WTC11 (cell line): ENCODE measurements at regions not wholly inside any gene's neighbourhood (a gene's known extent, or its start where the extent isn't known, plus 50 kb on each side); places are given as distances from the start of the nearest gene placed in this dataset.

Experiments
- ATAC-seq: fragments of 200-7000 bp; cut with Tn5 transposase; 2 replicates; pipeline ENCODE4 v1.10.0; 2021; ENCODE audit warnings: mild to moderate bottlenecking, moderate library complexity
- CTCF ChIA-PET: fragments of 300-600 bp; sonication (Branson Sonifier 250); formaldehyde crosslinking; loops from one replicate; lab custom pipeline; 2021; ENCODE audit warnings: antibody characterized with exemption; lab: Charles Lee
- POLR2A ChIA-PET: fragments of 350-600 bp; sonication (Branson Sonifier 250); formaldehyde crosslinking; loops from one replicate; lab custom pipeline; 2021; ENCODE audit warnings: antibody characterized with exemption; lab: Charles Lee
- DNase-seq: peaks from one replicate; pipeline ENCODE4 v3.0.0; 2021; ENCODE audit warnings: low spot score
- H3K27ac Mint-ChIP-seq: 2 replicates; pipeline ENCODE4 v1.8.0; 2021; ENCODE audit warnings: mixed read lengths
- H3K27me3 Mint-ChIP-seq: 2 replicates; pipeline ENCODE4 v1.8.0; 2021; ENCODE audit warnings: low read depth, mild to moderate bottlenecking, moderate library complexity, mixed read lengths
- H3K36me3 Mint-ChIP-seq: 2 replicates; pipeline ENCODE4 v1.8.0; 2021; ENCODE audit warnings: mixed read lengths
- H3K4me1 Mint-ChIP-seq: 2 replicates; pipeline ENCODE4 v1.8.0; 2022; ENCODE audit warnings: mixed read lengths
- H3K4me3 Mint-ChIP-seq: 2 replicates; pipeline ENCODE4 v1.8.0; 2021; ENCODE audit warnings: mild to moderate bottlenecking, moderate library complexity, mixed read lengths
- H3K9me3 Mint-ChIP-seq: 2 replicates; pipeline ENCODE4 v1.8.0; 2021; ENCODE audit warnings: mixed read lengths
- CBFB ChIP-seq: sonication (generic); formaldehyde crosslinking; IDR thresholded peaks from 2 replicates; pipeline ENCODE4 v1.8.1; 2022; ENCODE audit warnings: mild to moderate bottlenecking, low read depth, missing genetic modification reagents
- CREM ChIP-seq: sonication (generic); formaldehyde crosslinking; IDR thresholded peaks from 2 replicates; pipeline ENCODE4 v1.8.1; 2022; ENCODE audit warnings: mild to moderate bottlenecking, missing genetic modification reagents, moderate library complexity
- ELF4 ChIP-seq: sonication (generic); formaldehyde crosslinking; IDR thresholded peaks from 2 replicates; pipeline ENCODE4 v1.8.1; 2022; ENCODE audit warnings: low read depth, mild to moderate bottlenecking, moderate library complexity, missing genetic modification reagents
- ESRRA ChIP-seq: sonication (generic); formaldehyde crosslinking; IDR thresholded peaks from 2 replicates; pipeline ENCODE4 v1.8.1; 2022; ENCODE audit warnings: mild to moderate bottlenecking, missing genetic modification reagents, borderline replicate concordance
- MXD4 ChIP-seq: fragments of 250-450 bp; sonication (Bioruptor Pico); IDR thresholded peaks from 2 replicates; pipeline ENCODE4 v1.8.0; 2021; ENCODE audit warnings: mild to moderate bottlenecking, moderate library complexity, borderline replicate concordance
- MYBL2 ChIP-seq: sonication (generic); formaldehyde crosslinking; IDR thresholded peaks from 2 replicates; pipeline ENCODE4 v1.8.1; 2023; ENCODE audit warnings: mild to moderate bottlenecking, moderate library complexity, missing genetic modification reagents
- NFE2L1 ChIP-seq: sonication (generic); formaldehyde crosslinking; IDR thresholded peaks from 2 replicates; pipeline ENCODE4 v1.8.1; 2023; ENCODE audit warnings: missing genetic modification reagents
- SMAD4 ChIP-seq: sonication (generic); formaldehyde crosslinking; IDR thresholded peaks from 2 replicates; pipeline ENCODE4 v1.8.0; 2022; ENCODE audit warnings: mild to moderate bottlenecking, missing genetic modification reagents
- ZNF263 ChIP-seq: sonication (generic); formaldehyde crosslinking; IDR thresholded peaks from 2 replicates; pipeline ENCODE4 v1.8.1; 2022; ENCODE audit warnings: low read depth, mild to moderate bottlenecking, moderate library complexity, missing genetic modification reagents
- ZNF671 ChIP-seq: fragments of 250-450 bp; sonication (Bioruptor Pico); IDR thresholded peaks from 2 replicates; pipeline ENCODE4 v1.8.0; 2021; ENCODE audit warnings: mild to moderate bottlenecking
- TF ChIP-seq, protein P1 (sequence below): sonication (generic); formaldehyde crosslinking; IDR thresholded peaks from 2 replicates; pipeline ENCODE4 v1.8.0; 2023; ENCODE audit warnings: missing genetic modification reagents
- TF ChIP-seq, protein P2 (sequence below): fragments of 250-450 bp; sonication (Bioruptor Pico); conservative IDR thresholded peaks from 2 replicates; pipeline ENCODE4 v1.9.0; 2021; ENCODE audit warnings: mild to moderate bottlenecking
- TF ChIP-seq, protein P3 (sequence below): sonication (generic); formaldehyde crosslinking; conservative IDR thresholded peaks from 2 replicates; pipeline ENCODE4 v1.8.1; 2022; ENCODE audit warnings: mild to moderate bottlenecking, missing genetic modification reagents
- TF ChIP-seq, protein P4 (sequence below): sonication (generic); formaldehyde crosslinking; IDR thresholded peaks from 2 replicates; pipeline ENCODE4 v1.8.0; 2023; ENCODE audit warnings: mild to moderate bottlenecking, missing genetic modification reagents
- TF ChIP-seq, protein P5 (sequence below): sonication (generic); formaldehyde crosslinking; IDR thresholded peaks from 2 replicates; pipeline ENCODE4 v1.8.1; 2023; ENCODE audit warnings: mild to moderate bottlenecking, moderate library complexity, missing genetic modification reagents
- TF ChIP-seq, protein P6 (sequence below): sonication (generic); formaldehyde crosslinking; IDR thresholded peaks from 2 replicates; pipeline ENCODE4 v1.8.0; 2022; ENCODE audit warnings: mild to moderate bottlenecking, missing genetic modification reagents
- TF ChIP-seq, protein P7 (sequence below): fragments of 250-450 bp; sonication (Bioruptor Pico); IDR thresholded peaks from 2 replicates; pipeline ENCODE4 v1.9.0; 2021; ENCODE audit warnings: mild to moderate bottlenecking
- TF ChIP-seq, protein P8 (sequence below): fragments of 250-450 bp; sonication (Bioruptor Pico); IDR thresholded peaks from 2 replicates; pipeline ENCODE4 v1.9.0; 2021; ENCODE audit warnings: moderate library complexity, mild to moderate bottlenecking, inconsistent platforms, borderline replicate concordance

DNA sequence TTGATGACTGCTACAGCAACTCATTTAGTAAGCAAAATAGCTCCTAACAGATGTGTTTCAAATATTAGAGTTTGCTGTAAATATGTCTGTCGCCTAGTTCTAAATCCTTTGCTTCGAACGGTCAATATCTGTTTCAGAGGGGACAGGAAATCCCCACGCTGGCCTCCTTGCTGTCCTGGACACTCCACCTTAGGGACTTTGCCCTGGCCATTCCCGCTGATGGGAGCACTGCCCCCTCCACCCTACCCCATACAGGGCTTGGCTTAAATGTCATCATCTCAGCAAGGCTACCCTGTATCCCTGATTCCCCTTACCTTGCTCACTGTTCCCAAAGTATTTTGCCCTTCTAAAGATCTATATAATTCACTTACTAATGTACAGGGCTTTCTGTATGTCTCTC is 86.1 kb upstream of the HIVEP3 start:
- no peak overlapping the region for H3K27ac Mint-ChIP-seq
- no peak for DNase-seq
- no peaks in the 10 kb centered on the region for H3K36me3 Mint-ChIP-seq
- ChIA-PET POLR2A (no interaction called here), CTCF (interaction anchor here (1.2 kb wide), 1 partner anchor 193 kb away, joined by 3 read pairs; no protein-coding TSS in a partner anchor)
- no peak for ATAC-seq
- no peak overlapping the region for H3K4me3 Mint-ChIP-seq
- TF ChIP-seq, protein P1, sequence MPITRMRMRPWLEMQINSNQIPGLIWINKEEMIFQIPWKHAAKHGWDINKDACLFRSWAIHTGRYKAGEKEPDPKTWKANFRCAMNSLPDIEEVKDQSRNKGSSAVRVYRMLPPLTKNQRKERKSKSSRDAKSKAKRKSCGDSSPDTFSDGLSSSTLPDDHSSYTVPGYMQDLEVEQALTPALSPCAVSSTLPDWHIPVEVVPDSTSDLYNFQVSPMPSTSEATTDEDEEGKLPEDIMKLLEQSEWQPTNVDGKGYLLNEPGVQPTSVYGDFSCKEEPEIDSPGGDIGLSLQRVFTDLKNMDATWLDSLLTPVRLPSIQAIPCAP (CRISPR knock-in tag) = no peak
- TF ChIP-seq, protein P2, sequence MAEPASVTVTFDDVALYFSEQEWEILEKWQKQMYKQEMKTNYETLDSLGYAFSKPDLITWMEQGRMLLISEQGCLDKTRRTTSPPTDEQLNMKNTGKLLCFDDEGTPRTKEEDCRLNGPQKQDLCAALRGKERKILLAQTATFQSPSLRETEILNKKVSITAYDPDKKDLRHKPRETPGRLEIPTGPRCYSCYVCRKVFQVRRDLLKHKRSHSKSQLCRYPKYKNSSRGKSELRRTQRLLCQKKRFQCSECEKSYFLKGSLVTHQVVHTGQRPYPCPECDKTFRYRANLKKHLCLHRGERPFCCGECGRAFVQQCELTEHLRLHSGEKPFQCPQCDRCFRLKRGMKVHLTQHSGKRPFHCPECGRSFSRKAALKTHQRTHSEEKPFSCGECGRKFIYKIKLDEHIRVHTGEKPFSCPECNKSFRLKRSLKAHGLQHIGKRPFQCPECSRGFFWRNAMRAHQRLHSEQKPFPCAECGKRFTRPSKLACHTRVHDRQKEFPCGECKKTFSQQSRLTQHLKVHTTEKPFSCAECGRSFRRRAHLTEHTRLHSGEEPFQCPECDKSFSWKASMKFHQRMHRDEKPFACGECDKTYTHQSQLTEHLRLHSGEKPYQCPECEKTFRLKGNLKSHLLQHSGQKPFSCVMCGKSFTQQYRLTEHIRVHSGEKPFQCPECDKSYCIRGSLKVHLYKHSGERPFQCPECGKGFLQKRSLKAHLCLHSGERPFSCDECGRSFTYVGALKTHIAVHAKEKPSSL (CRISPR knock-in tag) = no peak
- no peak for TF ChIP-seq ESRRA
- TF ChIP-seq, protein P3, sequence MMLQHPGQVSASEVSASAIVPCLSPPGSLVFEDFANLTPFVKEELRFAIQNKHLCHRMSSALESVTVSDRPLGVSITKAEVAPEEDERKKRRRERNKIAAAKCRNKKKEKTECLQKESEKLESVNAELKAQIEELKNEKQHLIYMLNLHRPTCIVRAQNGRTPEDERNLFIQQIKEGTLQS (CRISPR knock-in tag) = no peak
- no peak for TF ChIP-seq CREM (CRISPR knock-in tag)
- TF ChIP-seq ZNF263 (CRISPR knock-in tag) = no peak
- TF ChIP-seq, protein P4, sequence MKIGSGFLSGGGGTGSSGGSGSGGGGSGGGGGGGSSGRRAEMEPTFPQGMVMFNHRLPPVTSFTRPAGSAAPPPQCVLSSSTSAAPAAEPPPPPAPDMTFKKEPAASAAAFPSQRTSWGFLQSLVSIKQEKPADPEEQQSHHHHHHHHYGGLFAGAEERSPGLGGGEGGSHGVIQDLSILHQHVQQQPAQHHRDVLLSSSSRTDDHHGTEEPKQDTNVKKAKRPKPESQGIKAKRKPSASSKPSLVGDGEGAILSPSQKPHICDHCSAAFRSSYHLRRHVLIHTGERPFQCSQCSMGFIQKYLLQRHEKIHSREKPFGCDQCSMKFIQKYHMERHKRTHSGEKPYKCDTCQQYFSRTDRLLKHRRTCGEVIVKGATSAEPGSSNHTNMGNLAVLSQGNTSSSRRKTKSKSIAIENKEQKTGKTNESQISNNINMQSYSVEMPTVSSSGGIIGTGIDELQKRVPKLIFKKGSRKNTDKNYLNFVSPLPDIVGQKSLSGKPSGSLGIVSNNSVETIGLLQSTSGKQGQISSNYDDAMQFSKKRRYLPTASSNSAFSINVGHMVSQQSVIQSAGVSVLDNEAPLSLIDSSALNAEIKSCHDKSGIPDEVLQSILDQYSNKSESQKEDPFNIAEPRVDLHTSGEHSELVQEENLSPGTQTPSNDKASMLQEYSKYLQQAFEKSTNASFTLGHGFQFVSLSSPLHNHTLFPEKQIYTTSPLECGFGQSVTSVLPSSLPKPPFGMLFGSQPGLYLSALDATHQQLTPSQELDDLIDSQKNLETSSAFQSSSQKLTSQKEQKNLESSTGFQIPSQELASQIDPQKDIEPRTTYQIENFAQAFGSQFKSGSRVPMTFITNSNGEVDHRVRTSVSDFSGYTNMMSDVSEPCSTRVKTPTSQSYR (CRISPR knock-in tag) = no peak
- no peak for TF ChIP-seq ELF4 (CRISPR knock-in tag)
- TF ChIP-seq, protein P5, sequence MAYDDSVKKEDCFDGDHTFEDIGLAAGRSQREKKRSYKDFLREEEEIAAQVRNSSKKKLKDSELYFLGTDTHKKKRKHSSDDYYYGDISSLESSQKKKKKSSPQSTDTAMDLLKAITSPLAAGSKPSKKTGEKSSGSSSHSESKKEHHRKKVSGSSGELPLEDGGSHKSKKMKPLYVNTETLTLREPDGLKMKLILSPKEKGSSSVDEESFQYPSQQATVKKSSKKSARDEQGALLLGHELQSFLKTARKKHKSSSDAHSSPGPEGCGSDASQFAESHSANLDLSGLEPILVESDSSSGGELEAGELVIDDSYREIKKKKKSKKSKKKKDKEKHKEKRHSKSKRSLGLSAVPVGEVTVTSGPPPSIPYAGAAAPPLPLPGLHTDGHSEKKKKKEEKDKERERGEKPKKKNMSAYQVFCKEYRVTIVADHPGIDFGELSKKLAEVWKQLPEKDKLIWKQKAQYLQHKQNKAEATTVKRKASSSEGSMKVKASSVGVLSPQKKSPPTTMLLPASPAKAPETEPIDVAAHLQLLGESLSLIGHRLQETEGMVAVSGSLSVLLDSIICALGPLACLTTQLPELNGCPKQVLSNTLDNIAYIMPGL (CRISPR knock-in tag) = no peak
- TF ChIP-seq, protein P6, sequence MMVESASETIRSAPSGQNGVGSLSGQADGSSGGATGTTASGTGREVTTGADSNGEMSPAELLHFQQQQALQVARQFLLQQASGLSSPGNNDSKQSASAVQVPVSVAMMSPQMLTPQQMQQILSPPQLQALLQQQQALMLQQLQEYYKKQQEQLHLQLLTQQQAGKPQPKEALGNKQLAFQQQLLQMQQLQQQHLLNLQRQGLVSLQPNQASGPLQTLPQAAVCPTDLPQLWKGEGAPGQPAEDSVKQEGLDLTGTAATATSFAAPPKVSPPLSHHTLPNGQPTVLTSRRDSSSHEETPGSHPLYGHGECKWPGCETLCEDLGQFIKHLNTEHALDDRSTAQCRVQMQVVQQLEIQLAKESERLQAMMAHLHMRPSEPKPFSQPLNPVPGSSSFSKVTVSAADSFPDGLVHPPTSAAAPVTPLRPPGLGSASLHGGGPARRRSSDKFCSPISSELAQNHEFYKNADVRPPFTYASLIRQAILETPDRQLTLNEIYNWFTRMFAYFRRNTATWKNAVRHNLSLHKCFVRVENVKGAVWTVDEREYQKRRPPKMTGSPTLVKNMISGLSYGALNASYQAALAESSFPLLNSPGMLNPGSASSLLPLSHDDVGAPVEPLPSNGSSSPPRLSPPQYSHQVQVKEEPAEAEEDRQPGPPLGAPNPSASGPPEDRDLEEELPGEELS (CRISPR knock-in tag) = no peak
- TF ChIP-seq, protein P7, sequence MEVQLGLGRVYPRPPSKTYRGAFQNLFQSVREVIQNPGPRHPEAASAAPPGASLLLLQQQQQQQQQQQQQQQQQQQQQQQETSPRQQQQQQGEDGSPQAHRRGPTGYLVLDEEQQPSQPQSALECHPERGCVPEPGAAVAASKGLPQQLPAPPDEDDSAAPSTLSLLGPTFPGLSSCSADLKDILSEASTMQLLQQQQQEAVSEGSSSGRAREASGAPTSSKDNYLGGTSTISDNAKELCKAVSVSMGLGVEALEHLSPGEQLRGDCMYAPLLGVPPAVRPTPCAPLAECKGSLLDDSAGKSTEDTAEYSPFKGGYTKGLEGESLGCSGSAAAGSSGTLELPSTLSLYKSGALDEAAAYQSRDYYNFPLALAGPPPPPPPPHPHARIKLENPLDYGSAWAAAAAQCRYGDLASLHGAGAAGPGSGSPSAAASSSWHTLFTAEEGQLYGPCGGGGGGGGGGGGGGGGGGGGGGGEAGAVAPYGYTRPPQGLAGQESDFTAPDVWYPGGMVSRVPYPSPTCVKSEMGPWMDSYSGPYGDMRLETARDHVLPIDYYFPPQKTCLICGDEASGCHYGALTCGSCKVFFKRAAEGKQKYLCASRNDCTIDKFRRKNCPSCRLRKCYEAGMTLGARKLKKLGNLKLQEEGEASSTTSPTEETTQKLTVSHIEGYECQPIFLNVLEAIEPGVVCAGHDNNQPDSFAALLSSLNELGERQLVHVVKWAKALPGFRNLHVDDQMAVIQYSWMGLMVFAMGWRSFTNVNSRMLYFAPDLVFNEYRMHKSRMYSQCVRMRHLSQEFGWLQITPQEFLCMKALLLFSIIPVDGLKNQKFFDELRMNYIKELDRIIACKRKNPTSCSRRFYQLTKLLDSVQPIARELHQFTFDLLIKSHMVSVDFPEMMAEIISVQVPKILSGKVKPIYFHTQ = no peak
- TF ChIP-seq SMAD4 (CRISPR knock-in tag) = no peak
- TF ChIP-seq MXD4 = no peak
- no peak for TF ChIP-seq MYBL2 (CRISPR knock-in tag)
- TF ChIP-seq ZNF671 (CRISPR knock-in tag) = no peak
- TF ChIP-seq, protein P8, sequence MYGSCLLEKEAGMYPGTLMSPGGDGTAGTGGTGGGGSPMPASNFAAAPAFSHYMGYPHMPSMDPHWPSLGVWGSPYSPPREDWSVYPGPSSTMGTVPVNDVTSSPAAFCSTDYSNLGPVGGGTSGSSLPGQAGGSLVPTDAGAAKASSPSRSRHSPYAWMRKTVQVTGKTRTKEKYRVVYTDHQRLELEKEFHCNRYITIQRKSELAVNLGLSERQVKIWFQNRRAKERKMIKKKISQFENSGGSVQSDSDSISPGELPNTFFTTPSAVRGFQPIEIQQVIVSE (CRISPR knock-in tag) = no peak
- TF ChIP-seq CBFB (CRISPR knock-in tag) = no peak
- TF ChIP-seq NFE2L1 (CRISPR knock-in tag) = no peak
- H3K4me1 Mint-ChIP-seq = peaks cover 7% of the 10 kb centered on the region
- H3K27me3 Mint-ChIP-seq = no peaks in the 10 kb centered on the region
- H3K9me3 Mint-ChIP-seq = no peaks in the 10 kb centered on the region
